CD4-positive, alpha-beta T cell treated with Interleukin-10 for 1 hour (primary cell): ENCODE measurements at regions not wholly inside any gene's neighbourhood (a gene's known extent, or its start where the extent isn't known, plus 50 kb on each side); places are given as distances from the start of the nearest gene placed in this dataset.
"Not testable (repeated sequence)": the region's sequence is repeated elsewhere in the genome, so short reads cannot be mapped to it uniquely, and the experiment has no call there.

Experiments
- DNase-seq: peaks from one replicate; pipeline ENCODE4 v3.0.0-alpha.2; 2020

DNA sequence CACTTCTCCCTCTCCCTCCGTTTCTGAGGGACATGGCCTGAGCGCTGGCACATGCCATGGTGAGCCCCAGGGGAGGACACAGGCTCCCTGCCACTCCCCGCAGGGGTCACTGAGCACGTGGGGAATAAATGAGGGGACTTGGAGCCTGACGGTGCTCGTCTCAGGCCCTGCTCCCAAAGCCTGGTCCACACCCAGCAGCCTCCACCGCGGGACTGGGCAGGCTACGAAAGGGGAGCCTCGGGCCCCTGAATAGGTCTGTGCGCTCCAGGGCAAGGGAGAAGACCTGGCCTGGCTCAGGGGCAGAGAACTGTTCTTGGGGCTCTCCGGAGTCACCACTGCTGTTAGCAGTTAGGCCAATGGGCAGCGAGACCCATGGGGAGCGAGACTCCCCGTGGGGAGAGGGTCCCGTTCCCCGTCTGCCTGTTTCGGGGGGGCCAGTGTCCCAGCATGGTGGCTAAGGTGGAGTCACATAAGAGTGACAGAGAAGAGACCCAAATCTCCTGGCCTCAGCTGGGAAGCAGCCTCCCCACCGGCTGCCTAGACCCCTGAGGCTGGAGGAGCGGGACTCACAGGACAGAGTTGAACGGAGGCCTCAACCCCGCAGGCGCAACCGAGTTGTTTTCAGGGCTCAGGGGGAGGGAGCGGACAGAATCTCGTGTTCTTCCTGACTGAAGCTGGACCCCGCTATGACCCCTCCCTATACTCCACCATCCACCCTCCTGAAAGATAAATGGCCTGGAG lies 329.8 kb upstream of the SFSWAP start:
- DNase-seq, result no peak

DNA sequence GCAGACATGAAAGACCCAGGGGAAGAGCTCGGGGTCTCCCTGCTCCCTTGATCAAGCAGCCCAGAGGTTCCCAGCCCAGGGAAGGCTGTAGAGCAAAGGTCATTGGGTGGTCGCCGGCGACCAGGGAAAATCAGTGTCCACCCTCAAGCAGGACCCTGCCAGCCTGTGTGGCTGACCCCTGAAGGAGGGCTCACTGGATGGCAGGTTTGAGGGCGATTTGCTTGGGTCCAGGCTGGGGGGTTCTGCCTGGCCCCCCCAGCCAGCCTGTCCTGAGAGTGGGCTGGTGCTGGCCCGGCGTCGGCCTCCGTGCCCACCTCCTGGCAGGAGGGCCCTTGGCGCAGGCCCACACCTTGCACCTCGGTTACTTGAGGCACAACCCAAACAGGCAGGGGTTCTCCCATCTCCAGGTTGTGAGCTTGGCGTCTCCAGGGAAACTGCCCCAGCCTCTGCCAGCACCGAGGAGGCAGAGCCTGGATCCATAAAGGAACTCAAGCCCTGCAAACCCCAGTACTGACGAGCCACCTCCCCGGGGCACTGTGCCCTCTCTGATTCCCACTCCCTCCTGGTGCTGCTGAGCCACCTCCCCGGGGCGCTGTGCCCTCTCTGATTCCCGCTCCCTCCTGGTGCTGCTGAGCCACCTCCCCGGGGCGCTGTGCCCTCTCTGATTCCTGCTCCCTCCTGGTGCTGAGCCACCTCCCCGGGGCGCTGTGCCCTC lies 329.0 kb upstream of the SFSWAP start:
- DNase-seq, result no peak

DNA sequence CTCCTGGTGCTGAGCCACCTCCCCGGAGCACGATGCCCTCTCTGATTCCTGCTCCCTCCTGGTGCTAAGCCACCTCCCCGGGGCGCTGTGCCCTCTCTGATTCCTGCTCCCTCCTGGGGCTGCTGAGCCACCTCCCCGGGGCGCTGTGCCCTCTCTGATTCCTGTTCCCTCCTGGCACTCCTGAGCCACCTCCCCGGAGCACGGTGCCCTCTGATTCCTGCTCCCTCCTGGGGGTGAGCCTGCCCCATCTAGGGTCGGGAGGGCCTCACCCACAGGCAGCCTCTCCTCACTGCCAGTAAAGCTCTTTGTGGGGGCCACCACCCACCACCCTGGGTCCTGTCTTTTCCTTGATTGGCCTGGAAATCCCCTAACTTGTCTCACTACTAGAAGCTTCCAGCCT lies 327.6 kb upstream of the SFSWAP start:
- DNase-seq, result no peak

DNA sequence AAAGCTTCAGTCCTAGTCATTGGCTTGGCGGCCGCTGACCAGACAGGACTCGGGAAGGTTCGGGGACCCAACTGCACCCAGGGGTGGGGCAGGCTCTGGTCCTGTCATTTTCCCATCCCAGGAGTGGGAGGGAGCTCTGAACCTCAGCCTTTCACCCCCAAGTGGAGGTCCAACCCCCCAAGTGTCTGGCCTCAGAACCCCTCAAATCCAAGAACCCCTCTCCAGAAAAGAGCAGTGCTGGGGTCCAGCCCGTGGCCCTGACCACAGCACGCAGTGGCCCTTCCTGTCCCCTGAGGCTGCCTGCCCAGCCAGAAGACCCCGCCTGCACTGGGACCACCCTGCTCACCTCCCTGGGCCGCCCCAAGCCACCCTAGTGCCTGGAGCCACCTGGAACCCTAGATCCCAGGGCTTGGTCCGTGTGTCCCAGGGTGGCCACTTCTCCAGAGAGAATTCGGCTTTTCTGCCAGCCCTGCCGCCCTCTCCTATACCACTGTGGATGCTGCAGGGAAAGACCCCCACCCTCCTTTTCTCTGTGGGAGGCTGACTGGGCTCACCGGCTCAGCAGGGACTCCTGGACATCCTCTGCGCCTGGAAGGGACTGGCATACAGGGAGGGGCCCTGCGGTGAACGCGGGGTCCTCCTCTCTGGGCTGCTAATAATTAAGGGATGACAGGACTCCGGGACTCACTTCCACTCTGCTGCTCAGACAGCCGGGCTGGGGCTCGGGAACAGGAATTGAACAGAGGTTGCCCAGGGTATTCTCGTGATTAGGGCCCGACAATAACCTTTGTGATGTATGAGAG lies 326.9 kb upstream of the SFSWAP start:
- no peak for DNase-seq

- no peak for DNase-seq
Measured at GRCh38 chr12:131384544-131384855, 326.4 kb upstream of the SFSWAP start.

- DNase-seq, result no peak
Measured at GRCh38 chr12:131385313-131386166, 325.4 kb upstream of the SFSWAP start.

DNA sequence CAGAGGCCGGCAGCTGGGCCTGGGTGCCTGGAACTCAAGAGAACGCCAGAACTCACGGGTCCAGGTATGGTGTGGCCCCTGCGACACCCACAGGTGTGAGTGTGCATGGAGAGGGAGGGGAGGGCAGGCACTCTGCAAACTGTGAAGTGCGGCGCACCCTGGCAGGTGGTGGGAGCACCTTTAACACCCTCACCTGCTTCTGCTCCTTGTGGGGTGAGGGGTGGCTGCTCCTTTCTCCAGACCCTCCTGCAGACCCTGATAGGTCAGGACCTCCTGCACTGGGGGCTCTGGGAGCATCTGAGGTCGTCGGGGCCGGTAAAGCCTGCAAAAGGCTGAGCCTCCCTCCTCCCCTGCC lies 324.7 kb upstream of the SFSWAP start:
- no peak for DNase-seq

- no peak for DNase-seq
Measured at GRCh38 chr12:131386781-131387180, 324.1 kb upstream of the SFSWAP start.

GRCh38 chr12:131387281-131388163 lies 323.4 kb upstream of the SFSWAP start:
- no peak for DNase-seq

- DNase-seq, result not testable (repeated sequence)
Measured at GRCh38 chr12:131388164-131389053, 322.5 kb upstream of the SFSWAP start.

GRCh38 chr12:131389054-131390013 lies 321.6 kb upstream of the SFSWAP start:
- DNase-seq, result no peak

- DNase-seq, result no peak
Measured at GRCh38 chr12:131390412-131391334, 320.2 kb upstream of the SFSWAP start.

DNA sequence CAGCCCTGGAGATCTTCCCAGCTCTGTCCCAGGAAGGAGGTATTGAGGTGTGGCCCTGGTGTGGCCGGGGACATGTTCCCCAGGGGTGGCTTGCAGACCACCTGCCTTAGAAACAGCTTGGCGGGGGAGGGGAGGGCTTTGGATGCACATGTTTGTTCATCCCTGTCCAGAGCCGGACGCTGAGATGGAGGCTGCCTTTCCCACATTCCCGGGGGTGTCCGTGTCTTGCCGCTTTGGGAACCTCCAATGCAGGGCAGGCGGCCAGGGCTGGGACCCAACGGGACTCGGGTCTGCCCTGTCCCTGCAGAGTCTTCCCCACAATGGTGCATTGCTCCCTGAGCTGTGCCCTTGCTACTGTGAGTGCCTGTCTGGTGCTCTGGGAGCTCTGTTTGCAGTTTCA lies 319.5 kb upstream of the SFSWAP start:
- DNase-seq, result no peak

DNA sequence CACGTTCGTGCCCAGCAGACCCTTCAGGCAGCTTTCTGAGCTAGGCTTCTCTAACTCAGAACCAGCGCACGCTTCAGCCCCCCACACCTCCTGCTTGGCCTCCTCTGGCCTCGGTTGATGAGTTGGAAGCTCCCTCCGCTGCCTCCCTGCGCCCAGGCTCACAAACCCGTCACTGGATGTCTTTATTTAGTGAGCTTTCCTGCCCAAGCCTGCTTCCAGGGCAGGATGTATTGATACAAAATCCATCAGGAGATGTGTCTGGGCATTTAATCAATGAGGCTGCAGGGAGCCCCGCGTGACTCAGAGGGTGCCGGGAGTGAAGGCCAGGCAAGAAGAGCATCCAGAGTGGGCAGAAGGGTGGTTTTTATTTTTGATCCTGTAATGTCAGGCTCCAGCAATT lies 316.1 kb upstream of the SFSWAP start:
- DNase-seq, result not testable (repeated sequence)

GRCh38 chr12:131395209-131395684 lies 315.6 kb upstream of the SFSWAP start:
- DNase-seq, result not testable (repeated sequence)

DNA sequence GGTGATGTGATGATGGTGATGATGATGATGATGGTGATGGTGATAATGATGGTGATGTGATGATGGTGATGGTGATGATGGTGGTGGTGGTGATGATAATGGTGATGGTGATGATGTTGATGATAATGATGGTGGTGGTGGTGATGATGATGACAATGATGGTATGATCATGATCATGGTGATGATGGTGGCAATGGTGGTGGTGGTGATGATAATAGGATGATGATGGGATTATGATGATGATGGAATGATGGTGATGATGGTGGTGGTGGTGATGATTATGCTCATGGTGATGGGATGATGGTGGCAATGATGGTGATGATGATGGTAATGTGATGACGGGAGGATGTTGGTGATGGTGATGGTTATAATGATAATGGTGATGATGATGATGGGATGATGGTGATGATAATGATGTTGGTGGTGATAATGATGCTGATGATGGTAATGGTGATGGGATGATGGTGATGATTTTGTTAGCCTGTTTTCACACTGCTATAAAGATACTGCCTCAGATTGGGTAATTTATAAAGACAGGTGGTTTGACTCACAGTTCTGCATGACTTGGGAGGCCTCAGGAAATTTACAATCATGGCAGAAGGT lies 314.8 kb upstream of the SFSWAP start:
- DNase-seq, result no peak

DNA sequence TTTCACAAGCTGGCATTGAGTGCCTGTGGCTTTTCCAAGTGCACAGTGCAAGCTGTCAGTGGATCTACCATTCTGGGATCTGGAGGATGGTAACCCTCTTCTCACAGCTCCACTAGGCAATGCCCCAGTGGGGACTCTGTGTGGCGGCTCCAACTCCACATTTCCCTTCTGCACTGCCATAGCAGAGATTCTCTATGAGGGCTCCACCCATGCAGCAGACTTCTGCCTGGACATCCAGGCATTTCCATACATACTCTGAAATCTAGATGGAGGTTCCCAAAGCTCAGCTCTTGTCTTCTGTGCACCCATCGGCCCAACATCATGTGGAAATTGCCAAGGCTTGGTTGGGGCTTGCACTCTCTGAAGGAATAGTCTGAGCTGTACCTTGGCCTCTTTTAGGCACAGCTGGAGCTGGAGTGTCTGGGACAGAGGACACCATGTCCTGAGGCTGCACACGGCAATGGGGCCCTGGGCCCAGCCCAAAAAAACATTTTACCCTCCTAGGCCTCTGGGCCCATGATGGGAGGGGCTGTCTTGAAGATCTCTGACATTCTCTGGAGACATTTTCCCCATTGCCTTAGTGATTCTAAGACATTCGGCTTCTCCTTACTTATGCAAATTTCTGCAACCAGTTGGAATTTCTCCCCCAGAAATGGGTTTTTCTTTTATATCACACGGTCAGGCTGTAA lies 313.3 kb upstream of the SFSWAP start:
- no peak for DNase-seq
